AG09319 (cell line): ENCODE measurements at regions not wholly inside any gene's neighbourhood (a gene's known extent, or its start where the extent isn't known, plus 50 kb on each side); places are given as distances from the start of the nearest gene placed in this dataset.
"Not testable (repeated sequence)": the region's sequence is repeated elsewhere in the genome, so short reads cannot be mapped to it uniquely, and the experiment has no call there.

Source experiments
- DNase-seq: peaks from one replicate; pipeline ENCODE4 v3.0.0-alpha.2; 2010; ENCODE audit warnings: low read depth; ENCODE audit errors: extremely low read depth
- CTCF ChIP-seq: IDR thresholded peaks from 2 replicates; pipeline ENCODE4 v1.5.1; 2011; ENCODE audit warnings: low read depth, mild to moderate bottlenecking, inconsistent platforms, low read length, moderate library complexity

- no peak for TF ChIP-seq CTCF
- DNase-seq = no peak
Observed at GRCh38 chr5:159496773-159497172, 166.5 kb upstream of the IL12B start.

- no peak for DNase-seq
- no peak for TF ChIP-seq CTCF
Observed at GRCh38 chr5:159497221-159497620, 166.9 kb upstream of the IL12B start.

- TF ChIP-seq CTCF = no peak
- DNase-seq = no peak
Observed at GRCh38 chr5:159498630-159499029, 168.3 kb upstream of the IL12B start.

- not testable (repeated sequence) for DNase-seq
Observed at GRCh38 chr5:159502116-159502515, 171.8 kb upstream of the IL12B start.

- DNase-seq = no peak
- no peak for TF ChIP-seq CTCF
Observed at GRCh38 chr5:159503236-159503635, 172.9 kb upstream of the IL12B start.

- DNase-seq = no peak
Observed at GRCh38 chr5:159504106-159504856, 174.0 kb upstream of the IL12B start.

GRCh38 chr5:159504857-159505304 is 174.6 kb upstream of the IL12B start:
- peak; percentile 34 for DNase-seq
- TF ChIP-seq CTCF = no peak

More at GRCh38 chr5:159504106-159504856, 174.0 kb upstream of the IL12B start:
- TF ChIP-seq CTCF = no peak

GRCh38 chr5:159507055-159507454 is 176.8 kb upstream of the IL12B start:
- TF ChIP-seq CTCF = no peak
- no peak for DNase-seq
